GM21390 (cell line): ENCODE measurements at regions not wholly inside any gene's neighbourhood (a gene's known extent, or its start where the extent isn't known, plus 50 kb on each side); places are given as distances from the start of the nearest gene placed in this dataset.
"Not testable (repeated sequence)": the region's sequence is repeated elsewhere in the genome, so short reads cannot be mapped to it uniquely, and the experiment has no call there.

Experiments
- ATAC-seq: cut with Tn5 transposase; IDR thresholded peaks from one replicate; pipeline ENCODE4 v1.9.1; 2021; ENCODE audit not compliant: unreplicated experiment

DNA sequence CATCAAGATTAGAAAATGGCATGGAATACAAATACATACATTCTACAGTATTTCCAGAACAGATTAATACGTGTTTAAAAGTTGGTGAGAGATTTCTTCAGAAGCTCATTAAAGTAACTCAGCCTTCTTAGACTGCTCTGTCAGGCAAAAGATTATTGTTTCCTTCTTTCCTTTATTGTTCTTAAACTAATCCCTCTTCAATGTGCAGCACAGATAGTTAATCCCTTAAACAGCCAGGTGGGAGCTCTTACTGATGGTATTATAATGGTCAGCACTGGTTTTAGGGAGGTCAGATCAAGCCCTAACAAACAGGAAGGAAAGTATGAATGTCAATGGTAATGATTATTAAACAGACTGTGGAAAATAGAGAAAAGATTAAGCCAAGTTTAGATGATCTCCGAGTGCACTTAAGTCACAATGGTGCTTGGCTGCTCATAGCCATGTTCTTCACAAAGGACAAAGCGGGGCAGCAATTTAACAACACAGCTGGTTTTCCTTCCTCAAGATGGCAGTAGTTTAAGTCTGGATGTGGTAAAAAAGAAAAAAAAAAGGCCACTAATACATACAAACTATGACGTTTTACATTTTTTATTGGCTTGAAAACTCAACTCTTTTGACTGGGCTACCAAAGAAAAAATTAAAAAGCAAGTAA, 992.6 kb downstream of the PCDH9 start:
- ATAC-seq: no peak

GRCh38 chr13:66234159-66234558, 996.0 kb downstream of the PCDH9 start:
- ATAC-seq: no peak

DNA sequence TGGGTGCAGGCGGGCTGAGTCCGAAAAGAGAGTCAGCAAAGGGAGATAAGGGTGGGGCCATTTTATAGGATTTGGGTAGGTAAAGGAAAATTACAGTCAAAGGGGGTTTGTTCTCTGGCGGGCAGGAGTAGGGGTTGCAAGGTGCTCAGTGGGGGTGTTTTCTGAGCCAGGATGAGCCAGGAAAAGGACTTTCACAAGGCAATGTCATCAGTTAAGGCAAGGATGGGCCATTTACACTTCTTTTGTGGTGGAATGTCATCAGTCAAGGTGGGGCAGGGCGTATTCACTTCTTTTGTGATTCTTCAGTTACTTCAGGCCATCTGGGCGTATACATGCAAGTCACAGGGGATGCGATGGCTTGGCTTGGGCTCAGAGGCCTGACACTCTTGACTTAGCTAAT, 998.2 kb downstream of the PCDH9 start:
- not testable (repeated sequence) for ATAC-seq

DNA sequence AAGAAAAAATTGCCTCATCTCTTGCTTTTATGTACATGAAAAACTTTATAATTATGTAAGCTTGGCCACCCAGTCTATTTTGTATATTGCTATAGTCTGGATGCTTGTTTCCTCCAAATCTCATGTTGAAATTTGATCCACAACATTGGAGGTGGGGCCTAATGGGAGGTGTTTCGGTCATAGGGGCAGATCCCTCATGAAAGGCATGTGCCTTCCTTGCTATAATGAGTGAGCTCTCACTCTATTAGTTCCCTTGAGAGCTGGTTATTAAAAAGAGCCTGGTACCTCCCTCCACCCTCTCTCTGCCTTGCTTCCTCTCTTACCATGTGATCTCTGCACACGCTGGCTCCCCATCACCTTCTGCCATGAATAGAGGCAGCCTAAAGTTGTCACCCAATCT, 1005.1 kb downstream of the PCDH9 start:
- ATAC-seq: no peak

GRCh38 chr13:66224663-66225062, 1005.5 kb downstream of the PCDH9 start:
- no peak for ATAC-seq

DNA sequence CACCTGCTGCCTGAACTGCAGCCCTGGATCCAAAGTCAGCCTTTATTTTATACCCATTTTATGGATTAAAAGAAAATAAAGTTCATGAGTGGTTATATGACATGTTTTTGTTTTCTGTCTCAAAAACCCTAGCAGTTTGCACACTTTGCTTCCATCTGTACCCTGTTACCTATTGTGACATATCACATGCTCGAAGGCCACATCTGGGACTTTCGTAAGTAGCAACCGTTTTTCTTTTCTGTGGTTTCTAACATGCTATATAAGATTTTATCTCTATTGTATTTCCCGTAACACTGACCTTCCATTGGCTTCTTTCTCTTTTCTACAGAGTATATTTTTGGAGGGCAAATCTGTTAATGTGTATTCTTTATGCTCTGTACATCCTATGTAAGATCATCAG, 1007.2 kb downstream of the PCDH9 start:
- no peak for ATAC-seq

DNA sequence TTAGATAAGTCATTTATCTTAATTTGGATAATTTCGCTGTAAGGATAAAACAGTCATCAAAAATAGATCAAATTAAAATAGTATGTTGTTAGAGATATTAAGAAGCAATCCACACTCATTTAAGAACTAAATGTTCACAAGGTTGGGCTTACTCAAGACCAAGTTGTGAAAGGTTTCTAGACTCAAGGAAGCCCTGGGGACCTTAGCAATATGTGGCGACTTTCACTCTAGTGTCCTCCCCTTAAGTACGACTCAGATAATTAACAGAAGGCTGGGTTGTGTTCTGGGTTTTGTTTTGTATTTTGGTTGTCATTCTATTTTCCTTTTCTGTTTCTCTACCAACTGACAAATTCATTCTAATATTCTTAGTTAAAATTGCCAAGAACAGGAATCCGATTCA, 1008.0 kb downstream of the PCDH9 start:
- ATAC-seq: peak; percentile 45

DNA sequence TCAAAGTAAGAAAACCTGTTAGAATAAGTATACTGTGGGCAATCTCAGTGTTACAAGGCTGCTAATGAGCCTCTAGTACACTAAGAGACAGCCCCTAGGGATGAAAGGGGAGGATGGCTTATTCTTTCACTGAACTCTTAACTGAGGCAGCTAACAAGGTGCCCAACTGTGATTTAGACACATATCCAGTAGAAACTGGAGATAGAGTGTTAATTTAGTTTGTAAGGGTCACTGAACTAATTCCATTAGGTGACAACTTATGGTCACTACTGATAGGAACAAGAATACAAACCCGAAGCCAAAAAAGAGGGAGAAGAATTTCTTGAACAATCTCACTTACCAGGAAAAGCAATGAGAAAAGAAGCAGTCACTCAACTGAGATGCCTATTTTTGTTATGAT, 1010.6 kb downstream of the PCDH9 start:
- no peak for ATAC-seq

- ATAC-seq: no peak
These were observed 1011.6 kb downstream of the PCDH9 start for GRCh38 chr13:66218583-66218982.

DNA sequence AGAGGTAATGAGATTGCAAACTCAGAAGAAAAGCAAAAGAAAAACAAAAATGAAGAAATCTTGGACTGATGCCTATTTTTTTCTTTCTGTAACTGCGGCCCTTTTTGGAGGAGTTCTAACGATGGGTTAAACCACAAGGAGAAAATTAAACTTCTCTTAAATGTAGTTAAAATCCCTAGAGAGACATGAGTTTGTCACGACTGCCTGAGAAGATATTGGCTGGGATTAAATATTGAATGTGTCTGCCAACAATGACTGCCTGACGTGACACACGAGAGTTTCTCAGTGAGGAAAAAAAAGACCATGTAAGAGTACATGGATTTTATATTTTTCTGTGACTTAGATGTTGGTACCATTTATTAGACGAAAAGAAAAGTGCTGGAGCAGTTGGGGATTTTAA, 1013.4 kb downstream of the PCDH9 start:
- ATAC-seq: no peak

- peak; percentile 36 for ATAC-seq
These were observed 1015.7 kb downstream of the PCDH9 start for GRCh38 chr13:66214467-66214866.

- peak; percentile 51 for ATAC-seq
These were observed 1017.6 kb downstream of the PCDH9 start for GRCh38 chr13:66212511-66212910.

- no peak for ATAC-seq
These were observed 1019.5 kb downstream of the PCDH9 start for GRCh38 chr13:66210677-66211076.

GRCh38 chr13:66208589-66208988, 1021.5 kb downstream of the PCDH9 start:
- ATAC-seq: no peak

GRCh38 chr13:66207610-66208009, 1022.5 kb downstream of the PCDH9 start:
- ATAC-seq: no peak

DNA sequence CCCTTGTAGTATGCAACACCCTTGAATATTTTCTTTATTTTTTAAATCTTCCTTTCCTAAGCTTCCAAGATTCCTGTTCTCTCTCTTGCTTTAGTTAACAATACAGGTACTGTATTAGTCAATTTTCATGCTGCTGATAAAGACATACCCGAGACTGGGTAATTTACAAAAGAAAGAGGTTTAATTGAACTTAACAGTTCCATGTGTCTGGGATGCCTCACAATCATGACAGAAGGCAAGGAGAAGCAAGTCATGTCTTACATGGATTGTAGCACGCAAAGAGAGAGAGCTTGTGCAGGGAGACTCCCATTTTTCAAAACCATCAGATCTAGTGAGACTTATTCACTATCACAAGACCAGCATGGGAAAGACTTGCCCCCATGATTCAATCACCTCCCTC, 1024.3 kb downstream of the PCDH9 start:
- ATAC-seq: no peak

- no peak for ATAC-seq
These were observed 1029.6 kb downstream of the PCDH9 start for GRCh38 chr13:66200555-66200954.

GRCh38 chr13:66195238-66195637, 1034.9 kb downstream of the PCDH9 start:
- no peak for ATAC-seq

- no peak for ATAC-seq
These were observed 1040.2 kb downstream of the PCDH9 start for GRCh38 chr13:66189986-66190385.

- ATAC-seq: no peak
These were observed 1049.3 kb downstream of the PCDH9 start for GRCh38 chr13:66180836-66181235.

DNA sequence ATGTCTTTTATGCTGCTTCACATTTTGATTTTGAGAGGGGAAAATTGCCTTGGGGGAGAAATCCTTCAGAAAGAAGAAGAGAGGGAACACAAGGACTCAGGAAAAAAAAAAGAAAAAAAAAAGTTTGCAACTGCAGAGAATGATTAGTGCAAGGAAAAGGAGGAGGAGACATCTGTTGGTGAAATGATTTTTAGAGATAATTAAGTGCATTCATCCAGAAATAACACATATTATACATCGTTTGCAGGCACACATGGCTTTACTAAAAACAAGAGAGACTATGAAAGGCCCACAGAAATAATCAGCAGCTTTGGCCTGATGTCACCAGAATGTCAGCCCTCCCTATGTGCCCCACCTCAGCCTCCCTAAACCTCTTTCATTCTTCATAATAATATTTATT, 1058.2 kb downstream of the PCDH9 start:
- ATAC-seq: no peak

GRCh38 chr13:66162470-66162869, 1067.7 kb downstream of the PCDH9 start:
- ATAC-seq: no peak

GRCh38 chr13:66159511-66159910, 1070.6 kb downstream of the PCDH9 start:
- peak; percentile 71 for ATAC-seq
